ELF-1 (cell line): ENCODE measurements at regions not wholly inside any gene's neighbourhood (a gene's known extent, or its start where the extent isn't known, plus 50 kb on each side); places are given as distances from the start of the nearest gene placed in this dataset.

Source experiments
- DNase-seq: peaks from one replicate; pipeline ENCODE4 v3.0.0-alpha.2; 2016; ENCODE audit warnings: low read depth, low spot score

DNA sequence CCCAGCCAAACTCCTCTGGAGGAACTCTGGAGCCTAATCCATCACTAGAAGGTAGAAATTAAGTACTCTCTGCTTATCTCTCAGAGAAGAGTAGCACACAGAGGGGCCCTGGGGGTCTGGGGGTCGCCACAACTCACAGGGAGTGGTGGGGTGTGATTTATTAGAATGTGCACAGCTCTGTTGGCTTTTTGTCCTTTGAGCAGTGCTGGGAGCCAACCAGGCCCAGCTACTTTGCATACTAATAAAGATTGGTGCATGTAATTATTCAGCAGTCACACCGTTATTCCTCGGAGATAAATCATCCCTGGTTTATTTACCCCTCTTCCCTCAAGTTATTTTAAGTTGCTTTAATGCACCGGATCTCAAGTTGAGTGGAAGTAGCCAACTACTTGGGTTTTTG is 606.7 kb upstream of the EEF2KMT start:
- no peak for DNase-seq

DNA sequence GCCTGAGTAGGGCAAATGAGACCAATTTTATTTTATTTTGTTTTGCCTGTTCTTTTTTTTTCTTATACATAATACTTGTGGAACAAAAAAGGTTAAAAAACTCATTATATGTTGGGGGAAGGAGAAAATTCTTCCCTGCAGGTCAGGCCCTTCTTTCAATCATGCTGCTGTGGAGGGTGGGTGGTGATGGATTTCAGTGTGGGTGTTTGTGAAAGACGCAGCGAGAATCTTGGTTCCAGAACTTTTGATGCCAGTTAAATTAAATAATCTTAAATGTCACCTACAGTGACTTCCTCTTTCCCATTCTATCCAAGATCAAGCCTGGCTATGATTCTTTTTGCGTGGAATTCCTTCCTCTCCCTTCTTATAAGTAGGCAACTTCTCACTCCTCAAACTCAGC is 595.8 kb upstream of the EEF2KMT start:
- no peak for DNase-seq

DNA sequence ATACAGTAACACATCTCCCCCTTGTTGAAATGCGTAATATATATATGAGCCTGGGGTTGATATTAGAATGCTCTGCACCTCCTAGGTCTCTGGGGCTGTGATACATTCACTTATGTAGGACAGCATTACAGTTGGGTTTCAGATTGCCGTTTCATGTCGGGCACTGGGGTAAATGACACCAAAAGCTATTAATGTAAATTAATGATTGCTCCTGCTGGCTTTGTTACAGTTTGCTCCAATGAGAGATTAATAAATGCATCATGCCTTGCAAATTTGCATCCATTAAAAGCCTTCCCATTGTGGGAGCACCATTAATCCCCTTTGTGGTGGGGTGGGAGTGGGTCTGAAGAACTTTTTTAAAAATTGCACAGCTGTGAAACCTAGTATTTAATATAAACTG is 584.4 kb upstream of the EEF2KMT start:
- no peak for DNase-seq

DNA sequence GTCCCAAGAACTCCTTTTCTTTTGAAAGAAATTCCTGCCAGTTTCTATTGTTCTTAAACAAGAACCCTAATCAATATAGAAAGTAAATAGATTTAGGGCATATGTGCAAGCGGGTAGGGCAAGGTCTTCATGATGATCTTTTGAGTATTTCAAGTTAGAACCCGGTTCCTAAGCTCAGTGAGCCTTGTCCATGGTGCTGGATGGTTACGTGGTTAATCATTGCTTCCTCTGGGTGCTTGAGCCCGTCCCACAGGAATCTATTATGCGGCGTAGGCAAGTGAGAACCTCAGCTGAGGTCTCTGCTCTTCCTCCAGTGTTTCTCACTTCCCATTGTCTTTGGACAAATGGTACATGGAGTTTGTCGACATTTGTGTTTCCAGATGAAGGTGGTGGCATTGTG is 580.8 kb upstream of the EEF2KMT start:
- DNase-seq, result peak; percentile 60

DNA sequence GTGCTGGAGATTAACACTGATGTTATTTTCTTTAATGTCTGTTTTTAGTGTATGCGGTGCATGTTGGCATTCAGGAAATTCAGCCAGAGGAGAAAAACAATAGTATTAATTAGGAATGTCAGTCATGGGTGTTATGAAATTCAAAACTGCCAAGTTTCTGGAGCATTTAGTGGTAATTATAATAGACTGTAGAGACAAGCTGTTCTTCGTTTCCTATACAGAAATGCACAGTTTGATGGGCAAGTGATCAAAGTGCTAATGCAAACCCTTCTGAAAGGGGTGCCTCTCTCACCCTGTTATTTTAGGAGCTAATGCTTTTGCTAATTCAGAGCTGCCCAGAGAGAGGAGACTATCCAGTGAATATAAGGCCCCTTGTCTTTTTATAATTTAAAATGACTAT is 573.8 kb upstream of the EEF2KMT start:
- DNase-seq, result no peak

DNA sequence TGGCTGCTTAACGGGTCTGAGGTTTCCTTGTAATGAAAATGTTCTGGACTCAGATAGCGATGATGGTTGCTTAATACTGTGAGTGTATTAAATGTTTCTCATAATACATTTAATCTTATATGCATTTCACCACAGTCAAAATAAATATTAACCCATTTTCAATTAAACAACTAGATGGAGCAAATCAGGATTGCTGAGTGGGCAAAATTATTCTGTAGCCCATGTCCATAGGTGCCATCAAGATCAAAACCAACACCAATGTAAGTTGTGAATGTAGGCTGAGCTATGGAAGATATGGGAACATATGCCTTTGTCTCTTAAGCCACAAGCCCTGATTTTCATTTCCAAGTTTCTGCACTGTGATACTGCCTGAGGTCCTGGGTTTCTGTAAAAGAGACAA is 572.6 kb upstream of the EEF2KMT start:
- DNase-seq, result no peak

DNA sequence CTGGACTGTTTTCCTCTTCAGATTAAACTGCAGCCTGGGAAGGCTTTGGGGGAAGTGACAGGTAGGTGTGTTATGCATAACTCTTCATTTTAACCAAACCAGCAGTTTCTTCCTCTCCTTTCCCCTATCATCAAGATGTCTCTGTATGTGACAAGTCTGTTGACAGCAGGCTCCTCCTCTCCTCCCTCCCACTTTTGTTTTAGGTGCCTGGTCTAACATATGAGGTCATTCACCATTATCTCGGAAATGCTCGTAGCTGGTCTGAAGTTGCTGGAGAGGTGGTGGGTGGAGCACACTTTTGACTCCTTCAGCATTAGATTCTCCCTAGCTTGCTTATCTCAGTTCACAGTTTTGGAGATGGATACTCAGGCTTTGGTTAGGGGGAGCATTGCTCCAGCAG is 571.0 kb upstream of the EEF2KMT start:
- peak; percentile 69 for DNase-seq

DNA sequence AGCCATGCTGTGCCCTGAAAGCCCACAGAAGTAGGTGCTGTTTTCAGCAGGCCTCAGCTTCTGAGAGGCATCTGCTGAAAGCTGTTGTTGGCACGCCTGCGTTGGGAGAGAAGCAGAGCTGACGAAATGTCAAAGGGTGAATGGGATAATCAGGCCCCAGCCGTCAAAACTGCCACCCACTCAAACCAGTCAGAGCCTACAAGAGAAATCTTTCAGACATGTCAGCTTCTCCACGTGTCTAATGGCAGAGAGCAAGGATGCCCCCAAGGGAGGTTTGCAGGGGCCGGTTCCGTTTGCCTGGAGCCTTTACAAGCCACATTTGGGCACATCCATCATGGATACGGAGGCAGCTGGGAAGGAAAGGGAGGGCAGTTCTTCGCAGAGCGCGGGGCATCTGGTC is 568.2 kb upstream of the EEF2KMT start:
- DNase-seq, result peak; percentile 32

DNA sequence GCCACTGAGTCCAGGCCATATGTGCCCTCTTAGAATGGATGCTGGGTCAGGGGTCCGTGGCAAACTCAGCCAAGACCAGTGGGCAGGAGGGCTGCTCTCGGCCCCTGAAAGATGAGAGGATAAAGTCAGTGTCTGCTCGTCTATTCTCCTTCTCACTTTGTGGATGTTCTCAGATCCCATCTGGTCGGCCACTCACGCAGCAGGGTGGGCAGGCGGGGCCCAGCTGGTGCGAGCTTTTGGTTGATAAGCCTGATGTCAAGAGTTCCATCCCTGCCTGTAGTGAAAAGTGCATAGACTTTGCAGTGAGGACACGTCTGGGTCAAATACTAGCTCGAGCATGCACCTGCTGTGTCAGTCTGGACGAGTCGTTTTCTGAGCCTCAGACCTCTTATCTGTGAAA is 556.2 kb upstream of the EEF2KMT start:
- no peak for DNase-seq

DNA sequence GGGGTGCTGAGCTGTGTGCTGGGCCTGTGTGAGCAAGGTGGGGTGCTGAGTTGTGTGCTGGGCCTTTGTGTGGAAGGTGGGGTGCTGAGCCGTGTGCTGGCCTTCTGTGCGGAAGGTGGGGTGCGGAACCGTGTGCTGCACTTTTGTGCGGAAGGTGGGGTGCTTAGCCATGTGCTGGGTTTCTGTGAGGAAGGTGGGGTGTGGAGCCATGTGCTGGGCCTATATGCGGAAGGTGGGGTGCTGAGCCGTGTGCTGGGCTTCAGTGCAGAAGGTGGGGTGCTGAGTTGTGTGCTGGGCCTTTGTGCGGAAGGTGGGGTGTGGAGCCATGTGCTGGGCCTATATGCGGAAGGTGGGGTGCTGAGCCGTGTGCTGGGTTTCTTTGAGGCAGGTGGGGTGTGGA is 555.4 kb upstream of the EEF2KMT start:
- DNase-seq, result no peak

DNA sequence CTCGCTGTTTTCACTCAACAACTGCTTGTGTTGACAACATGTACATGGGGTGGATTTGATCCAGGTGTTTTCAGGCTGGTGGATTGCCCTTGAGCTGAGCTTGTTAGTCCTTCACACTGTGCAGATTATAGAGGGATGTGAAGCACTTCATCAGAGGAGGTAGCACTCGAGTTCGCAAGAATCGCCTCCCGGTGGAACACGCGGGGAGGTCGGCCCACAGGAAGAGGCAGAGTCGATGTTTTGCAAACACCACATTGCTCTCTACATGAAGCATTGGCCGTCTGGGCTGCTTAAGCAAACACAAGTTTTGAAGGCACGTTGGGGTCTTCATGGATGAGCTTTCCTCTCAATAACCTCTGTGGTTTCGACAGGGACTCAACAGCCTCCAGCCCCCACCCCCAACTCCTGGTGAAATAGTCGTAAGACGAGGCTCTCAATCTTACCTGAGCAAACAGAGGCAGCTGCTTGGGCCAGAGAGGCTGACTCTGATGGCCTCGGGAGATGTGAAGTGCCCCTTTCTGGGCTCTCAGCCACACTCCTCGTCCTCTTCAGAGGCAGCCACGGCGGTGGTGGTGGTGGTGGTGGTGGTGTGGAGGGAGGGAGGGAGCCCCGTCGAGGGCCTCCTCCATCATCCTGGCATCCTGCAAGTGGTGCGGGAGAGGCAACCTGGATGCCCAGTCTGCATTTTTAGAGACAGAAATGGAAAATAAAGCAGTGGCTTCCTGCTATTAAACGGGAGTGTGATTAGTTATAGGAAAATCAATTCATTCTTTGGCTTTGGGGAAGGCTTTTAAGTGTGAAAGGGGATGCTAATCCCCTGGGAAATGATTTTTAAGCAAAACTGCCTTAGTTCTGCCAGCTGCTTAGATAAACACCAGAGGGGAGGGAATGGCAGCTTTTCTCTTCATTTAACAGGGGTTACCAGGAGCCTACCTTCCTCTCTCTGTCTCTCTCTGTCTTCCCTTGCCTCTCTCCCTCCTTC is 552.5 kb upstream of the EEF2KMT start:
- DNase-seq, result no peak

DNA sequence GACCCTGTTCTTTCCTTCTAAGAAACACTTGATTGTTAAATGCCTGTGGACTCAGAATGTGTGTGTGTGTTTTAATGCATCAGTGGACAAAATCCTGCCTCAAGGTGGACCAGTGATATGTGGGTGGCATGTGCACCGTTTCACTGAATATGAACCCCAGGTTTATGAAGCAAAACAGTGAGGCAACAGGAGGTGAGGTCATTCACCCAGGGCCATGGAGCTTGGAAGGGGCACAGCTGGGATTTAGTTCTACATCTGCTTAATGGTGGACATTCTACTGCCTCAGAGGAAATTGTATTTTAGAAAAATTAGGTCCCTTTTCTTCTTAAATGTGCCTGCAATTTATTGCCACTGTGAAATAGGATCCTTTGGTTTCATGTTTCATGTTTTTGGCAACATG is 549.5 kb upstream of the EEF2KMT start:
- DNase-seq, result no peak

DNA sequence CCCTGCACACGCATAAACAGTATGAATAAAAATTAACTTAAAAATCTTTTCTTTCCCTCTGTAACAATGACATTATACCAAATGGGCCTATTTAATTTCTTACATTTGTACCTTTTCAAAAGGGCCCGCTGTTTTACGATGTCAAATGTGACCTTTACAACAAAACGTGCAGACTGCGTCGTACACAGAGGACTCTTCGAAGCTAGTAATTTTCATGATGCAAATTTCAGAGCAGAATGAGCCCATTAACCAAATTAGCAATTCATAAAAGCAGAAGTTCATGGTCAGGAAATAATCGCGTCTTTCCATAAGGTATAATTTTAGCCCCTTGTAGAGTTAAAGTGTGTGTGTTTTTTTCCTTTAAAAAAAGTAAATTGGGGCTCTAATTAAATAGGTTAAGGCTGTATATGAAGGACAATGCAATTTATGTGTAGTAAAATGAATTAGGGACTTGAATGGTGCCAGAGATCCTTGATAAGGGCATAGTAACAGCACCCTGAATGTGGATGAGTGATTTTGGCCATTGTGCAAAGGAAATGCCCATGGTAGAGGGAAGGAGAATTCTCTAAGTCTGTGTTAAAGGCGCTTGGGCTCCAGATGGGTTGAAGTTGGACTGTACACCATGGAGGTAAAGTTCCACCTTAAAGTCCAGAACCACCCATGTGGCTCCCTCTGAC is 546.4 kb upstream of the EEF2KMT start:
- DNase-seq, result no peak

DNA sequence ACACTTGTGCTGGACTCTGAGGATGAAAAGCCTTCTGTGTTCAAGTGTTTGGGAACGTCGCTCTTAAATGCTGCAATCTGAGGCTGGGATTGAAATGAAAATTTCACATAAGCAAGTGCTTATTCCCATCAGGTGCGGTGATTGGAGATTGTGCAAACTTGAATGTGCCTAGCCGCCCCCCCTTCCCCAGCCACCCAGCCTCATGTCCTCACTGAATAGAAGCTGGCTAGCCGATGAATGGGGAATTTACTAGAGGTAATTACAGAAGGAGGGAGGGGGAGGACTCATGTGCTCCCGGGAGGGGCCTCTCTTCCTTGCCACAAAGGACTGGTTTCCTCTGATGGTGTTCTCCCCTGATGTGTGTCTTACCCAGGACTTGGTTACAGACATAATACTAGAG is 544.8 kb upstream of the EEF2KMT start:
- peak; percentile 9 for DNase-seq

DNA sequence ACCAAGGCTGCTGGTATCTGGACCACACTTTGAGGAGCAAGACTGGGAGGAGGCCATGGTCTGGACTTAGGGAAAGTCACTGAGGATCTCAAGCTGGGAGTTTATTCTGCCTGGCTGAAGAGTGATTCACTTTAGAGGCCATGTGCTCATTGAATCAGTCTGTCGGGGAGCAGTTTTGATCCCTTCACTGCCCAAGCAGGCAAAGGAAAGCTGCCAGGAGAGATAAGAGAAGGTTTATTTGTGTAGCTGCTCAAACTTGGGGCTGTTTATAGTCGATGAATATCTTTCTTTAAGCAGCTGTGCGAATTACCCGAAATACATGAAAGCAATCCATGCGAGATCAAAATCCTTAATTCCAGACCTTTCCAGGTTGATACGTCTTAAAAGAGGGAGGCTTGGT is 544.4 kb upstream of the EEF2KMT start:
- DNase-seq, result no peak

DNA sequence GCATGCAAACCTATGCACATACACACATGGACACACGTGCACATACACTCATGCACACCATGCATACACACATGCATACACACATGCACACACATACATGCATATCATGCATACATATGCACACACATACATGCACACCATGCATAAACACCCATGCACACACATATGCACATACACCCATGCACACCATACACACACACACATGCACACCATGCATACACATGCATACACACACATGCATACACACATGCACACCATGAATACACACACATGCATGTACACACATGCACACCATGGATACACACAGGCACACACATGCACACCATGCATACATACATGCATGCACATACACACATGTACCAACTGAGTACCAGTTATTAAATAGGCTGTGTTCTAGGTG is 543.3 kb upstream of the EEF2KMT start:
- no peak for DNase-seq

DNA sequence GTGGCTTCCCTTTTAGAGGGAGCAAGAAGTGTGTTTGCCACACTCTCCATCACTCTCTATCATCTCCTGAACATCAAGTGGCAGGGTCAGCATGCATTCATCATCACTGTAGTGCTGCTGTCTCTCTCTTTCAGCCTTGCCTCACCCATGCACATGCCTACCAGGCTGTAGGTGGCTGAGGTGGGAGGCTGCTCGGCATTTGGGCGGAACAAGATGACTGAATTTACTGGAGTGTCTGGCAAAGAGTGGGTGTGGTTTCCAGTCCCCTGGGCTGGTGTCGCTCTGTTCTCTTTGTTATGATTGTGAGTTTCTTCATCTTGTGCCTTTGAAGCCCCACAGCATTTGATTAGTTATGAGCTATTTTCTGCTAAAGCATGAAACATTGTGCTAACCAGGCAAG is 541.9 kb upstream of the EEF2KMT start:
- no peak for DNase-seq

DNA sequence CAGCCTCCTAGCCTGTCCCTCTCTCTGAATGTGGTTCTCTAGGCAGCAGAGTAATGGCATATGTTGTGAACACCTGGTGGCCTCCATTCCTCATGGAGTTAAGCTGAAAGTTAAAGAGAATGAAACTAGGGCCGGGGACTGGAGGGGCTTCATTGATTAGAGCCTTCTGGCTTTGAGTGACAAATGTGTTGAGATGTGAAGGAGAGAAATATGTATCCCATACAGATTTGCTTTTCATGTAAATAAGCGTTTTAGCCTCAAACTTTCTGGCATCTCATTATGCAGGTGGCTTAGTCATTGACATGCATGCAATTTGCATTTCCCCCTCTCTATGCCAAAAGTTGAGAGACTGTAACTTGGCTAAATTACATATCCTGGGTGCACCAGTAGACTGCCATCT is 537.7 kb upstream of the EEF2KMT start:
- no peak for DNase-seq

DNA sequence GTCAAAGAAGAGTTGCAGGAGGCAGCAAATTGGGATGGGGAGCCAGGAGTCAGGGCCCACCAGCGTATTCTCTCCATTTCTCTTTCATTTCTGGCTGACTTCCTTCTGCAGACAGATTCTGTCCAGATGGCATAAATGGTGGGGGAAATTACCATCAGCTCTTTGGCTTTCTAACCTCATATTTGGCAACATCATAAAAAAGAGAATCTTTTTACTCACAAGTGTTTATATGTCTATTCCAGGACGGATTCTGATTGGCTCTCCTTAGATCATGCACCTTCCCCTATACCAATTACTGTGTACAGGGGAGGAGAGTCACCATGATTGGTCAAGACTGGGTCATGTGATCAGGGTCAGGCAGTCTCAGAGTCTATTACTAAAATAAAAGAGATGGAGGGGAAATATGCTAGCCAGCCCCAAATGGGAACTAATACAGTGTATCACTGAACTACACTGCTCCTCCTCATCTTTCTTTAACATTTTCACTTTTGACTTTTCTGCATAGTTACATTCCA is 537.1 kb upstream of the EEF2KMT start:
- no peak for DNase-seq

DNA sequence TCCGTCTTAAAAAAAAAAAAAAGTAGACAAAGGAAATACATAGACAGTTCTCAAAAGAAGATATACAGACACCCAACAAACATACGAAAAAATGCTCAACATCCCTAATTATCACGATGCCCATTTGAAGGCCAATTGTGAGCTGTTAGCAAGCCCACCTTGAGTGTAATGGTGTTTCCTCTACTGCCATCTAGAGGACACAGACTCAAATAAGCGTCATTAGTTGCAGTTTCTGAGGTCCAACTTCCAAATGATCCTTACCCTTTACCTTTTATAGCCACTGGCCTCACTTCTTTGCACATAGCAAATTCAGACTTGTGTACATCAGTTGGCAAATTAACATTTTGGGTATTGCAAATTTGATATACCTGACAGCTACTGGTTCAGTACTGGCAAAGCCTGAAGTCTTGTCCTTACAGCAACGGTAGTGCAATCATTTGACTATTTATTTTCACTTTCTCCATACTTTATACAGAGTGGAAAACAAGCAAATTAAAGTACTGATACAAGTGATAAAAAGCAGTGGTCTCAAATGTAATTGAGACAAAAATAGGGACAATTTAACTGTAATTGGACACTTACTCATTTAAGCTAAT is 536.3 kb upstream of the EEF2KMT start:
- DNase-seq, result peak; percentile 15

DNA sequence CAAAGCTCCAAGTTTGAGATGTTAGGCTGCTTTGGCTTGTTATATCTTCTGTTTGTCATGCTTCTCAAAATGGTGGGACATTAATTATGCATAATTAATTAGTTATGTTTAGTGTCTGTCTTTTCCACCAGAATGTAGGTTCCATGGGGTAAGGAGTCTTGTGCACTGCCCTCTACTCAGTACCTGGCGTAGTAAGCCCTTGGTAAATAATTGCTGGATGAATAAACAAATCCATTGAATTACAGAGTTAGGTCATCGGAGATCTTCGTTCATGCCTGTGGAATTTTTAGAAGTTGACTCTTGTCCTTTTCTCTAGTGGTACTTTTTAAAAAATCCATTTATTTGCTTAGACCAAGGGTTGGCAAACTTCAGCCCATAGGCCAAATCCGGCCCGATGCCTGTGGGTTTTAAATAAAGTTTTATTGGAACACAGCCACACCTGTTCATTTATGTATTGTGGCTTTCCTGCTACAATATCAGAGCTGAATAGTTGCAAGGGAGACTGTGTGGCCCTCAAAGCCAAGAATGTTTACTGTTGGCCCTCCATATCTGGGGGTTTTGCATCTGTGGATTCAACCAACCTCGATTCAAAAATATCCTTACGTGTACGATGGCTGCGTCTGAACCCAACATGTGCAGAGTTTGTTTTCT is 524.8 kb upstream of the EEF2KMT start:
- DNase-seq, result no peak

DNA sequence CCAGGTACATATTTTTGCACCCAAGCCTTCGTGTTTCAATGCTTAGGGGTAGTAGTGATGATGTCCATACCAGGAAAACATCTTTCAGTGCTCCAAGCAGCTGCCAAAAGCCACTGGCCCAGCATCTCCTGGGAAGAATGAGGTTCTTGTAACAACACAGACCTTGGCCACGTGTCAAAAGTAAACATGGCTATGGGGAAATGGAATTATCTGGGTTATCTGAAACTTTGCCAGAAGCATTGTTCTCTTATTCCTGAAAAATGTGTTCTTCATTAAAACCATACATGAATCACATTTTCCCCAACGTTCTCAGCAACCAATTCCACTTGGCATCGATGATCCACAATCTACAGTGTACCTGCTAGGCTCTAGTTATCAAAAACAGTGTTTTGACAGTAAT is 524.2 kb upstream of the EEF2KMT start:
- no peak for DNase-seq
